ENCODE measurements at regions not wholly inside any gene's neighbourhood (a gene's known extent, or its start where the extent isn't known, plus 50 kb on each side); places are given as distances from the start of the nearest gene placed in this dataset.

DNA sequence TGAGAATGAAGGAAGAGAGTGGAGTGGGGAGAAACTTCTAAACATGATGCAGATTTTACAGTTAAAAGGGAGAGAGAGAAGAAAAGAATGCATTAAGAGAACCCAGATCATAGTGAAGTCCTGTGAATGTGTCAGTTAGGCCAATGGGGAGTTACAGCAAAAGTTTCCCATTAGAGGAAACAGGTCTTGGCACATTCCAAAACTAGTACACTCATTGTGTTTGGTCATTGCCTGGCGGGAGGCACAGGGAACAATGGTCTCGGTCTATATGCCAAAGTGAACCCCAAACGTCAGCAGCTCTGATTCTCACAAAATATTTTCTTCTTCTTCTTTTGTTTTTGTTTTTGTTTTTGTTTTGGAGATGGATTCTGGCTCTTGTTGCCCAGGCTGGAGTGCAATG lies 284.5 kb upstream of the CTSO start:
- Histone ChIP-seq H3K4me1 (no peaks in the 10 kb centered on the region), H3K36me3 (no peaks in the 10 kb centered on the region), H3K27ac (no peak overlapping the region), H3K9me3 (no peaks in the 10 kb centered on the region), H3K4me3 (no peak overlapping the region), H3K27me3 (no peaks in the 10 kb centered on the region)
- 86% methylated on average over 3 of the region's 3 CpGs for WGBS
- TF ChIP-seq, protein P1, sequence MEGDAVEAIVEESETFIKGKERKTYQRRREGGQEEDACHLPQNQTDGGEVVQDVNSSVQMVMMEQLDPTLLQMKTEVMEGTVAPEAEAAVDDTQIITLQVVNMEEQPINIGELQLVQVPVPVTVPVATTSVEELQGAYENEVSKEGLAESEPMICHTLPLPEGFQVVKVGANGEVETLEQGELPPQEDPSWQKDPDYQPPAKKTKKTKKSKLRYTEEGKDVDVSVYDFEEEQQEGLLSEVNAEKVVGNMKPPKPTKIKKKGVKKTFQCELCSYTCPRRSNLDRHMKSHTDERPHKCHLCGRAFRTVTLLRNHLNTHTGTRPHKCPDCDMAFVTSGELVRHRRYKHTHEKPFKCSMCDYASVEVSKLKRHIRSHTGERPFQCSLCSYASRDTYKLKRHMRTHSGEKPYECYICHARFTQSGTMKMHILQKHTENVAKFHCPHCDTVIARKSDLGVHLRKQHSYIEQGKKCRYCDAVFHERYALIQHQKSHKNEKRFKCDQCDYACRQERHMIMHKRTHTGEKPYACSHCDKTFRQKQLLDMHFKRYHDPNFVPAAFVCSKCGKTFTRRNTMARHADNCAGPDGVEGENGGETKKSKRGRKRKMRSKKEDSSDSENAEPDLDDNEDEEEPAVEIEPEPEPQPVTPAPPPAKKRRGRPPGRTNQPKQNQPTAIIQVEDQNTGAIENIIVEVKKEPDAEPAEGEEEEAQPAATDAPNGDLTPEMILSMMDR (IDR thresholded peaks at IDR 0.05) = no peak
- TF ChIP-seq EP300 (IDR thresholded peaks at IDR 0.05) (no peak), POLR2A (IDR thresholded peaks at IDR 0.05) (no peak)
- DNase-seq (ENCODE audit: low spot score in 2 of 2) = no peak

DNA sequence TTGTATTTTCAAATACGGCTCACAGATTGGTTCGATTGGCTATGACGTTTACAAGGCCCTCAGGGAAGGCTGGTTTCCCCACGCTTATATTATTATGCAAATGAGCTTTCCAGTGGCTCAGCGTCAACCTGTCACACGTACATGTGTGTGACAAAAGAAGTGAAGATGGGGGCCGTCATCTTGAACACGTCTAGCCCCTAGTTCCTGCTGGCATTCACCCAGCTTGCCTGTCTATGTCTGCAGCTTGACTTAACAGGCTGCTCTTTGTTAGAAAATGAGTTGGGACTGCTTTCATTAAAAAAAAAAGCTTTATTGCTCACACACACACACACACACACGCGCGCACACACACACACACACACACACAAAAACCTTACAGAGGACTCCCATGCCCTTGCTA lies 283.6 kb upstream of the CTSO start:
- H3K4me1 ChIP-seq = no peaks in the 10 kb centered on the region
- H3K9me3 ChIP-seq = no peaks in the 10 kb centered on the region
- no peaks in the 10 kb centered on the region for H3K27me3 ChIP-seq
- H3K36me3 ChIP-seq = no peaks in the 10 kb centered on the region
- no peak overlapping the region for H3K27ac ChIP-seq
- H3K4me3 ChIP-seq = no peak overlapping the region
- WGBS = 62% methylated on average over 11 of the region's 11 CpGs
- no peak for TF ChIP-seq EP300 (IDR thresholded peaks at IDR 0.05)
- TF ChIP-seq, protein P1 (IDR thresholded peaks at IDR 0.05) = no peak
- no peak for TF ChIP-seq POLR2AphosphoS5 (IDR thresholded peaks at IDR 0.05)
- no peak for TF ChIP-seq POLR2A (IDR thresholded peaks at IDR 0.05)
- no peak for DNase-seq (ENCODE audit: low spot score in 2 of 2)

DNA sequence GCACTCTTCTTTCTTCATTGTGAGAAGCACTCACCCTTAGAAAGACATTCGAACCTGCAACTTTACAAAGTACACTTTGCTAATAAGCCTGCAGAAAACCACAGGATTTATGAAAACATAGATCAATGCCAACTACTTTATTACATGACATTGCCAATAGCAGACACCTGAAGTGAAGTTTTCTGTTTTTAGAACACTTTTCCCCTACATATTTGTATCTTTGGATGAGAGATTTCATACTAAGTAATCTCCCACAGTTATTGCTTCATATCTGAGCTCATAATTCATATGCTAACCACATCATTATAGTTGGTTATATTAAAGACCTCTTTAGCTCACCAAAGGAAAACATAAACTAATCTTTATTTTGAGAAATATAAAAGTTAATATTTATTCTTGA lies 276.5 kb upstream of the CTSO start:
- WGBS = 61% methylated on average over 1 of the region's 1 CpG
- TF ChIP-seq, protein P1 (IDR thresholded peaks at IDR 0.05) = no peak
- TF ChIP-seq EP300 (IDR thresholded peaks at IDR 0.05) (no peak), POLR2AphosphoS5 (IDR thresholded peaks at IDR 0.05) (no peak), POLR2A (IDR thresholded peaks at IDR 0.05) (no peak)
- H3K36me3 ChIP-seq = no peaks in the 10 kb centered on the region

GRCh38 chr4:156228676-156229075 lies 275.0 kb upstream of the CTSO start:
- no peak overlapping the region for H3K27ac ChIP-seq
- 79% methylated on average over 3 of the region's 3 CpGs for WGBS
- DNase-seq (ENCODE audit: low spot score in 2 of 2) = no peak
- no peaks in the 10 kb centered on the region for H3K4me1 ChIP-seq
- no peaks in the 10 kb centered on the region for H3K27me3 ChIP-seq
- H3K4me3 ChIP-seq = no peak overlapping the region
- no peak for TF ChIP-seq POLR2AphosphoS5 (IDR thresholded peaks at IDR 0.05)
- no peak for TF ChIP-seq POLR2A (IDR thresholded peaks at IDR 0.05)
- TF ChIP-seq, protein P1 (IDR thresholded peaks at IDR 0.05) = no peak
- no peak for TF ChIP-seq EP300 (IDR thresholded peaks at IDR 0.05)
- H3K36me3 ChIP-seq = no peaks in the 10 kb centered on the region
- H3K9me3 ChIP-seq = no peaks in the 10 kb centered on the region

More for the DNA sequence above, 276.5 kb upstream of the CTSO start:
- H3K4me3 ChIP-seq = no peak overlapping the region
- H3K4me1 ChIP-seq = no peaks in the 10 kb centered on the region
- no peak overlapping the region for H3K27ac ChIP-seq
- DNase-seq (ENCODE audit: low spot score in 2 of 2) = no peak
- no peaks in the 10 kb centered on the region for H3K27me3 ChIP-seq
- no peaks in the 10 kb centered on the region for H3K9me3 ChIP-seq

- Histone ChIP-seq H3K9me3 (no peaks in the 10 kb centered on the region), H3K4me3 (no peak overlapping the region), H3K4me1 (no peaks in the 10 kb centered on the region), H3K36me3 (no peaks in the 10 kb centered on the region), H3K27ac (no peak overlapping the region), H3K27me3 (no peaks in the 10 kb centered on the region)
- DNase-seq (ENCODE audit: low spot score in 2 of 2) = no peak
- no peak for TF ChIP-seq EP300 (IDR thresholded peaks at IDR 0.05)
- TF ChIP-seq, protein P1 (IDR thresholded peaks at IDR 0.05) = no peak
- TF ChIP-seq POLR2AphosphoS5 (IDR thresholded peaks at IDR 0.05) = no peak
- TF ChIP-seq POLR2A (IDR thresholded peaks at IDR 0.05) = no peak
Measured at GRCh38 chr4:156227321-156227720, 273.7 kb upstream of the CTSO start.

Data from suprapubic skin (tissue), 4 donors.